ENCODE measurements at regions not wholly inside any gene's neighbourhood (a gene's known extent, or its start where the extent isn't known, plus 50 kb on each side); places are given as distances from the start of the nearest gene placed in this dataset.
"Not testable (repeated sequence)": the region's sequence is repeated elsewhere in the genome, so short reads cannot be mapped to it uniquely, and the experiment has no call there.

DNA sequence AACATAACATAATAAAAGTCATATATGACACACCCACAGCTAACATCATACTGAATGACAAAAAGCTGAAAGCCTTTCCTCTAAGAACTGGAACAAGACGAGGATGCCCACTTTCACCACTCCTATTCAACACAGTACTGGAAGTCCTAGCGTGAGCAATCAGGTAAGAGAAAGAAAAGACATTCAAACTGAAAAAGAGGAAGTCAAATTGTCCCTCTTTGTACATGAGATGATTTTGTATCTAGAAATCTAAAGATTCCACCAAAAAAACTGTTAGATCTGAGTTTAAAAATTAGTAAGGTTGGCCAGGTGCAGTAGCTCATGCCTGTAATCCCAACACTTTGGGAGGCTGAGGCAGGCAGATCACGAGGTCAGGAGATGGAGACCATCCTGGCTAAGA, 70.1 kb upstream of the PROKR2 start:
- DNase-seq = not testable (repeated sequence)

DNA sequence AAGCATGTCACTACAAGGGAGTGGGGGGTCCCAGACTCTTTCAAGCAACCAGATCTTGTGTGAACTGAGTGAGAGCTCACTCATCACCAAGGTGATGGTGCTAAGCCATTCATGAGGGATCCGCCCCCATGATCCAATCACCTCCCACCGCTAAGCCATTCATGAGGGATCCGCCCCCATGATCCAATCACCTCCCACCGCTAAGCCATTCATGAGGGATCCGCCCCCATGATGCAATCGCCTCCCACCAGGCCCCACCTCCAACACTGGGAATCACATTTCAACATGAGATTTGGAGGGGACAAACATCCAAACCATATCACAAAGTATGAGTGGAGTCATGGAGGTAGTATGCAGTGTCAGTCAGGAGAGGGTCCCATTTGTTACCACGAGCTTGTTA, 64.8 kb upstream of the PROKR2 start:
- DNase-seq = not testable (repeated sequence)

DNA sequence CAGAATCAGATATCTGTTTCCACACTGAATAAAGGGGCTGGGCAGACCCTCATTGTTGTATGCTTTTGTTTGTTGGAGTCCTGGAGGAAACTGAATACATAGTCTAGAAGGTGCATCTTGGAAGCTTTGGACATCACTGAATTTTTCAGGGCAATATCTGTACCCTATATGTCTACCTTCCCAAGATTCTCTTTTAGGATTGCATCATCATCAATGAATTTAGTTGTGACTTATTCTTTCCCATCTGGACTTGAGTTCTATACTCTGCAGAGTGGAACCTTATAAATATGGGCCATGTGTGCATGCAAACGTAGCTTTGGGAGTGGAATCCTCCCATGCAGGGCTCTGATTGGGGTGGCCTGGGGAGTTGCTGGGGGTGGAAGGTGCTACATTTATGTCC, 60.7 kb upstream of the PROKR2 start:
- no peak for DNase-seq

DNA sequence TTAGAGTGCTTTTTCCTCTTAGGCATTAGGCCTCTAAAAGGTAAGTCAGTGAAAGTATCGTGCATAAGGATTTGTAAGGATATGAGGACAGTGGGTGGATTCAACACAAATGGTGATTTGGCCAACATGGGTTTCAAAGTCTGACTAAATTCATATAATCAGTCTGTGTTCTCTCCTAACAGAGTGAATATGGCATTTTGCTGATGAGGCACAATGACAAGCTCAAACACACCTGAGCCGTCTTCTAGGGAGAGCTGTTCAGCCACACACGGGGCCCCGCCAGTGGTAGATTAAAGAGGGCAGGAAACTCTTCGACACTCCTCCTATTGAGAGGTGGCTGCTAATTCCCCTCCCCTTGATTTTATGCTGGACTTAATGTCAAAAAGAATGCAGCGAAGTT, 59.5 kb upstream of the PROKR2 start:
- DNase-seq = no peak

DNA sequence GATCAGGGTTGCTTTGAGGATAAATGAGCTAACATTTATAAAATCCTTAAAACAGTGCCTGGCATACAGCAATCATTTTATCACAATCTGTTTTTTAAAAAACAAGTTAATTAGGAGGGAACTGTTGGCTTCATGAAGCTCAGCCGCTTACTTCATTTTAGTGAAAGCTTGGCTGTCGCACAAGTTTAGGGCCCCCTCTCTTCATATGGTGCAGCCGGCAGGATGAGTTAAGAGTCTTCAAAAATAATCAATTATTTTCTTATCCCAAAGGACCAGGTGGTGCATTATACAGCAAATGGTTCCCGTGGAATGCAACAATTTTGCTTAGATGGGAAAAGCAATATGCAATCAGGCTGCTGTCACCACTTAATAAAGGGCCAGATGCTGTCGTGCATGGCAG, 57.4 kb upstream of the PROKR2 start:
- DNase-seq = no peak

DNA sequence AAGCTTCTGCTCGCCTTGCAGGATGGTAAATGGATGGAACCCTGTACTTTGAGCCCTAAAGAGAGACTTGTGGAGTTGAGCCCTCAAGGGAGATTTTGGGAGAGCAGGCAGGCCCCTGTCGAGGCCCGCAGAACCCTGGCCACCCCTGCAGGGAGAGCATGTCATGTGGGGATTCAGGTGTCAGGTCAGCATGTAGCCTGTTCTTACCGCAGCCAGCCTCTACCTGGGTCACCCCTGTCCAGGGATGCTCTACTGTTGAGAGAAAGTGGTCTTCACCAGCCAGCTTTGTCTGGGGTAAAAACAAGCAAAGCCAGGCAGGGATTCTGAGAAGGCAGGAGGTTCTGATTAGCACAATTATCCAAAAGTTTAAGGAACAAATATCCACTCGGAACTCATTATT, 55.6 kb upstream of the PROKR2 start:
- DNase-seq = no peak

DNA sequence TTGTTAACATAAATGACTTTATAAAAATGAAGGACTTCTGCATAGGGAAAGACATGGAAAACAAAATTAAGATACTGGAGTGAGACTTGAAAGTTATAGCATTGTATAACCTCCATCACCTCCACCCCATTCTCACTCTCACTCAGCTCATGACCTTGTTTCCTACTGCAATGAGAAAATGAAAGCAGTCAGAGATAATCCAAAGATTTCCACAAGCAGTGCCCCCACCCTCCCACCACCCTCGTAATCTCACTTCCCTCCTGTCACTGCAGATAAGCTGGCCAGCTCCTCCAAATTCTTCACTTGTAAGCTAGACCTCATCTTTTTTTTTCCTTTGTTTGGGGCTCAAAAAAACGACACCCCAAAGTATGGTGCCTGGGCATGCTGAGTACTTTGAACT, 52.9 kb upstream of the PROKR2 start:
- no peak for DNase-seq
